GM21381 (cell line): ENCODE measurements at regions not wholly inside any gene's neighbourhood (a gene's known extent, or its start where the extent isn't known, plus 50 kb on each side); places are given as distances from the start of the nearest gene placed in this dataset.
"Not testable (repeated sequence)": the region's sequence is repeated elsewhere in the genome, so short reads cannot be mapped to it uniquely, and the experiment has no call there.

Experiments used
- ATAC-seq: cut with Tn5 transposase; IDR thresholded peaks from one replicate; pipeline ENCODE4 v1.9.1; 2021; ENCODE audit warnings: mild to moderate bottlenecking, moderate library complexity; ENCODE audit not compliant: unreplicated experiment

DNA sequence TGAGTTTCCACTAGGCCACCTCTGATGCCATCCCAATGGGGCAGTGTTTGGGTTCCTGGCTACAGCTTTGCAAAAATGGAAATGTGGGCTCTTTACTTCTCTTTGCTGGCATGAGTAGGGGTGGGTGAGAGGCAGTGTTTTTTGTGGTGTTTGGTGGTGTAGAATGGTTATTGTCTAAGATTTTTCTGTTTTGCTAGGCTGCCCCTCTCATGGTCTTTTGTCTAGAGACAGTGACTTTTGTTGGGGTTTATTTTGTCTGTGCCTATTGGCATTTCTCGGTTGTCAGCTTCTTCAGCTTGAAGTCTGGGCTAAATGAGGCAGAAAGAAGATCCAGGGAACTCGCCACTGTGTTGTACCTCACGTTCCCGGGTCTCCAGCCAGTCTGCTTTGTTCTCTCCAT lies 112.1 kb downstream of the CENPF start:
- ATAC-seq: no peak

DNA sequence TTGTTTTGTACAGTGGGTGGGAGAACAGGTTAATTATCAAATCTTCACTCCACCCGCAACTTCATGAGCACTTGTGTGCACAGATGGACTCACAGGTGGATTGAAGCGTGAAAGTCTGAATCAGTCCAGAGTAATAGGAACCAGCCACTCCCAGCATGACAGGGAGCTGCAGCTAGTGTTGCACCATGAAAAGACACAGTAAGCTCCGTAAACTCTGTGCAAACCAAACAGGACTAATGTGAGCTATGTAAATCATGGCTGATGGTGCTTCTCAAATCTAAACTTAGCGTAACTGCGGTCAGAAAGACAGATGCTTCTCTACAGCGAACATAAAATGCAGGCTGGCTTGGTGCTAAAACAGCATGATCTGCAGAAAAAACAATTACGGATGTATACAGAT lies 114.4 kb downstream of the CENPF start:
- no peak for ATAC-seq

GRCh38 chr1:214718724-214719123 lies 115.7 kb downstream of the CENPF start:
- no peak for ATAC-seq

DNA sequence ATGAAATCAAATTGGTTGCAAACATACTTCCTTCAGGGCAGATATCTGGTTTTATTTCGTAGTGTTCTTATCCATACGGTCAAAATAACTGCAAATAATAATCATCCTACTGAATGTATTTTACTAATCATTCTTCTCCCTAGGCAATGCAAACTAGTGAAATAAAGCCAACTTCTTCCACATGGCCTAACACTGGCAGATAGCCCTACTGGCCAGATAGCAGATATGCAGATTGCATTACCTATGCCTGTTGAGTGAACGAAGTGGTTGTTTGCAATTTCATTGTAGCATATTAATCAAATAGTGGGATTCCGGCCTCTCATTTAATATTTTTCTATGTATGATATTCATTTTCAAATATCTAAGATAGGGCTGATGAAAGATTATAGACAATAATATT lies 116.2 kb downstream of the CENPF start:
- no peak for ATAC-seq

GRCh38 chr1:214720561-214720960 lies 117.6 kb downstream of the CENPF start:
- ATAC-seq: no peak

- ATAC-seq: no peak
Measured at GRCh38 chr1:214727274-214727673, 124.3 kb downstream of the CENPF start.

DNA sequence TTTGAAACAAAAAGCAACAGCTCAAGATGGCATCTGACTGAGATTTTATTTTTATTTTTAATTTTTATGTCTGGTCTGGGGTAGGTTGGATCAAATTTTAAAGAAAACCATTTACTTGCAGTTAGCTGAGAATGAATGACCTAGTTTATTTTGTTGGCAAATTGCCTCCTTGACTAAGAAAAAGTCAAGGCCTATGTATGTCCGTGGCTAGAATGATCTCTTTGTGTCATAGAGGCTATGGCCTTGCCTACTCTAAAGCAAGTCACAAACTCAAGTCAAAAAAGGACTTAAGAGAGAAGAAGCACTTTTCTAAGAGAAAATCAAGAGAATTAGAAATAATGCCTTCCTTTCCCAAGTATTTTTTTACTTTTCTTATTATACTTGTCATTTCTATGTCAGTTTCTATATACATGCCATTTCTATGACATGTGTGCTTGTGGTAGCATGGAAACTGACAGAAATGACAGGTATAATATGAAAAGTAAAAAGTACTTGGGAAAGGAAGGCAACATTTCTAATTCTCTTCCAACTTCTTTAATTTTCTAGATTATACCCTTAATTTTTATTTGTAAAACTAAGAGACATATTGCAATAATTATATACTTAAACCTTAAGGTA lies 136.7 kb downstream of the CENPF start:
- no peak for ATAC-seq

DNA sequence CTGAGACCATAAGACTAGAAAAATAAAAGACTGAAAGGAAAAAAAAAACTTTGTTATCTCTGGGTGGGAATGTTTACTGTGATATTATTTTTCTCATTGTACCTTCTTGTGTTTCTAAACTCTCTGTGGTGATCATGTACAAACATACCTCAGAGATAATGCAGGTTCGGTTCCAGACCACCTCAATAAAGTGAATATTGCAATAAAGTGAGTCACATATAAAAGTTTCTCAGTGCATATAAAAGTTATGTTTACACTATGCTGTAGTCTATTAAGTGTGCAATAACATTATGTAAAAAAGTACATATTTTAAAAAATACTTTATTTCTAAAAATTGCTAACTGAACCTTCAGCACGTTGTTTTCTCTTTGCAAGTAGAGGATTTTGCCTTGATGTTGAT lies 137.5 kb downstream of the CENPF start:
- no peak for ATAC-seq

- ATAC-seq: no peak
Measured at GRCh38 chr1:214747050-214747635, 144.1 kb downstream of the CENPF start.

GRCh38 chr1:214753236-214753852 lies 150.3 kb downstream of the CENPF start:
- ATAC-seq: no peak

DNA sequence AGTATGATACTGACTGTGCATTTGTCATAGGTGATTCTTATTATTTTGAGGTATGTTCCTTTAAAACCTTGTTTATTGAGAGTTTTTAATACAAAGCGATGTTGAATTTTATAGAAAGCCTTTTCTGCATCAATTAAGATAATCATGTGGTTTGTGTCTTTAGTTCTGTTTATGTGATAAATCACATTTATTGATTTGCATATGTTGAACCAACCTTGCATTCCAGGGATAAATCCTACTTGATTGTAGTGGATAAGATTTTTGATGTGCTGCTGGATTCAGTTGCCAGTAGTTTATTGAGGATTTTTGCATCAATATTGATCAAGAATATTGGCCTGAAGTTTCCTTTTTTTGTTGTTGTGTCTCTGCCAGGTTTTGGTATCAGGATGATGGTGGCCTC lies 158.0 kb downstream of the CENPF start:
- no peak for ATAC-seq

DNA sequence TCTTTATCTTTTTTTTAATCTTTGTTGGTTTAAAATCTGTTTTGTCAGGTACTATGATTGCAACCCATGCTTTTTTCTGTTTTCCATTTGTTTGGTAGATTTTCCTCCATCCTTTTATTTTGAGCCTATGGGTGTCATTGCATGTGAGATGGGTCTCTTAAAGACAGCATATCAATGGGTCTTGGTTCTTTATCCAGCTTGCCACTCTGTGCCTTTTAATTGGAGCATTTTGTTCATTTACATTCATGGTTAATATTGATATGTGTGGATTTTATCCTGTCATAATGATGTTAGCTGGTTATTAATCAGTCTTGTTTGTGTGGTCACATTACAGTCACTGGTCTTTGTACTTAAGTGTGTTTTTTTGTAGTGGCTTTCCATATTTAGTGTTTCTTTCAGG lies 159.9 kb downstream of the CENPF start:
- ATAC-seq: no peak

- no peak for ATAC-seq
Measured at GRCh38 chr1:214764502-214764901, 161.5 kb downstream of the CENPF start.

DNA sequence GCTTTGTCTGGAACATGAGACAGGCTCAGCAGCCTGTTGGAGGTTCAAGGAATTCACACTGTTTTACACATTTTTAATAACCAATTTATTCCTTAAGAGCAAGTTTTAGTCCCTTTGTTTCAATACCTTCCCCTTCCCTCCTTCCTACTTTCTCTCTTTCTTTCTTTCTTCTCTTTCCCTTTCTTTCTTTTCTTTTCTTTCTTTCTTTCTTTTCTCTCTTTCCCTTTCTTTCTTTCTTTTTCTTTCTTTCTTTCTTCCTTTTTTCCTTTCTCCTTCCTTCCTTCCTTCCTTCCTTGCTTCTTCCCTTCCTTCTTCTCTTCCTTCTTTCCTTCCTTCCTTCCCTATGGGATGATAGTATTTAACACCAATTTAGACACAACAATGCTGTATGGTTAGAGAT lies 164.2 kb downstream of the CENPF start:
- no peak for ATAC-seq

DNA sequence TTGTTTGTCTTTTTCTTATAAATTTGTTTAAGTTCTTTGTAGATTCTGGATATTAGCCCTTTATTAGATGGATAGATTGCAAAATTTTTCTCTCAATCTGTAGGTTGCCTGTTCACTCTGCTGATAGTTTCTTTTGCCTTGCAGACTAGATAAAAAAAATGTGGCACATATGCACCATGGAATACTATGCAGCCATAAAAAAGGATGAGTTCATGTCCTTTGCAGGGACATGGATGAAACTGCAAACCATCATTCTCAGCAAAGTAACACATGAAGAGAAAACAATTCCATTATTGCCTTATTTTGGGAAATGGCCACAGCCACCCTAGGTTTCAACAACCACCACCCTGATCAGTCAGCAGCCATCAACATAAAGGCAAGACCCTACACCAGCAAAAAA lies 166.7 kb downstream of the CENPF start:
- ATAC-seq: not testable (repeated sequence)

DNA sequence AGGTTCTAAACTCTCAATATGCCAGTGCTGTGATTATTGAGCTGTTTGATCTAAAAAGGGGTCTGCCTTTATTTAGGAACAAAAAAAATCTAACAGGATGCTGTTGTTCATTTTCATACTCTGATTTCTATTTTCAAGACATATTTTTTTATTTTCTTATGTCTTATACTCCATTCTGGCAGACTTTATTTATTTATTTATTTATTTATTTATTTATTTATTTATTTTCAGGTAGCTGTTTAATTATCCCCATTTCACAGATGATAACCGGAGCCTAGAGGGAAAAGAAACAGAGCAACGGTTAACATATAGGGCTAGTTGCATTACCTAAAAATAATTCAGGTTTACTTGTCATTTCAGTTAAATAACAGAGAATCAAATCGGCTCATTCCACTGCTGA lies 174.4 kb downstream of the CENPF start:
- no peak for ATAC-seq

DNA sequence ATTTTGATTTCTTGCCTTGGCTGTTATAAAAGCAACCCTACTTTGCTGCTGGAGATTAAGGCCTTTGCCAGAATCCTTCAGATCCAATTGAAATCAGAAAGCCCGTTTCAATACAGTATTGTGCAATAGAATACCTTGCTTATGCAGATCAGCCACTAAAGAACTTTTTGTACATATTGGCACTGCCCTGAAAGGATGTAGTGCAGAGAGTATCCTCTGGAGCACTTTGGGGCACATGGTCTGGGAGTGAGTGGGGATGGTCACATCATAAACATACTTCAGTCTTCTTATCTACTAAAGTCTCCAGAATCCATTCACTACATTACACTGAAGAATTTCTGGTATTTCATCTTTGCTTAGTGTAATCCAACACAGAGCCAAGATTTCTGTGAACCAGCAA lies 189.0 kb downstream of the CENPF start:
- no peak for ATAC-seq

DNA sequence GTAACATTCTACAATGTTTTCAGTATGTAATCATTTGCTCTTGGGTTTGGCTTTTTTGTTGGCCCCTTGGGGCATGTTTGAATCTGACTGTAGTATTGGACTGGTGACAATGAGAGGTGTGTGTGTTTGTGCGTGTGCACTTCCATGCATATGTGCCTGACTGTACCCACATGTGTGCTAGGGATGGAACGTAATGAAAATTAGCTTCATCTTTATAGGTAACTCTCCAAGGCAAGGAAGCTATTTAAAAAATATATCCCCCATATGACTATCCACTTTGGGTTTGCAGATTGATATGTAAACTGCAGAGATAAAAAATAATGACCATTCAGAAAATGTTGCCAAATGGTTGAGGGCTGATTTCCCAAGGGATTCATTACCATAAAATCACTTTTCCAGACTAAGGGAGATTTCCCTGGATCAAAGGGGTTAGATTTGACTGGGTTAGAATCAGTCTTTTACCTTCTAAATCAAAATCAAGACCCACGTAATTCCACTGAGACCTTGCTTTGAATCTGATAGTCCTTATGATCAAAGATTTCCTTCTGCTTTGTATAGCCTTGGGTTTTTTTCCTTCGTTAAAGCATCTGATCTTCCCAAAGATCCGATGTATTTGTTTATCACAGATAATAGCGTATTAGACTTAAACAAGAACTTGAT lies 189.7 kb downstream of the CENPF start:
- ATAC-seq: no peak

- ATAC-seq: no peak
Measured at GRCh38 chr1:214793708-214794107, 190.7 kb downstream of the CENPF start.

GRCh38 chr1:214801191-214801590 lies 198.2 kb downstream of the CENPF start:
- no peak for ATAC-seq

GRCh38 chr1:214808845-214809460 lies 206.0 kb downstream of the CENPF start:
- no peak for ATAC-seq

DNA sequence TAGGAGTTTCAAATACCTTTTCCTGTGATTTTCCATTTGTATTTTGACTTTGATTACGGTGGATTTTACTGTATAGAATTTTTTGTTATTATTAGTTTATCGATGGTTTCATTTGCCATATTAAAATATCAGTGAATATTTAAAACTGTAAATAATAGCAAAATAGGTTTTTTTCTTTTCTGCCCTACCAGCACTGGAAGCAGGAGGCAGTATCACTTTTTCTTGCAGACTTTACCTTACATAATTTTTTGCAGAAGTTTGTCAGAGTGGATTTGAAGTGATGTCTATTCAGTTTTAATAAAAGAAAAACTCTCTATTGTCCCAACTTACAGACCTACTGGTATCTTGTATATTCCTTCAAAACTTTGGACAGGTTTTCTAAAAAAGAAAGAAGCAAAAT lies 213.6 kb downstream of the CENPF start:
- no peak for ATAC-seq
